K562 (cell line): ENCODE measurements at regions not wholly inside any gene's neighbourhood (a gene's known extent, or its start where the extent isn't known, plus 50 kb on each side); places are given as distances from the start of the nearest gene placed in this dataset.

Source experiments
- CEBPB ChIP-seq: fragments of 450-650 bp; IDR thresholded peaks from 2 replicates; pipeline ENCODE4 v1.6.1; 2016; ENCODE audit warnings: missing genetic modification characterization, missing compliant biosample characterization
- CTCF ChIP-seq, 3 experiments: IDR thresholded peaks in 2 of 3; conservative IDR thresholded peaks in 1 of 3; 2 replicates each; pipeline ENCODE4 v1.5.1; 2011 to 2012; ENCODE audit warnings: low read length in 3 of 3, mild to moderate bottlenecking in 3 of 3, control low read depth in 2 of 3, improper control_type of control experiment in 1 of 3, inconsistent platforms in 1 of 3, low read depth in 1 of 3, mixed read lengths in 1 of 3, moderate library complexity in 1 of 3; ENCODE audit not compliant: insufficient read depth in 2 of 3
- FOXJ3 ChIP-seq: sonication (generic); formaldehyde crosslinking; IDR thresholded peaks from 2 replicates; pipeline ENCODE4 v1.4.0; 2020; ENCODE audit warnings: mild to moderate bottlenecking, missing genetic modification reagents
- HNRNPH1 ChIP-seq: fragments of 200-400 bp; formaldehyde crosslinking; optimal IDR thresholded peaks from 2 replicates; pipeline ENCODE3; 2017; ENCODE audit warnings: low read depth, mild to moderate bottlenecking, low read length, moderate library complexity
- MXI1 ChIP-seq: IDR thresholded peaks from 2 replicates; pipeline ENCODE4 v1.6.1; 2011; ENCODE audit warnings: low read depth, mild to moderate bottlenecking, improper control_type of control experiment, low read length
- SMARCA4 ChIP-seq: fragments of 450-650 bp; IDR thresholded peaks from 2 replicates; pipeline ENCODE4 v1.6.1; 2016
- TBL1XR1 ChIP-seq, 2 experiments: IDR thresholded peaks; 2 replicates each; pipeline ENCODE4 v1.6.1; 2012; ENCODE audit warnings: improper control_type of control experiment in 2 of 2, low read length in 2 of 2, mild to moderate bottlenecking in 1 of 2
- ZFPM2 ChIP-seq: fragments of 250-450 bp; sonication (Bioruptor Pico); IDR thresholded peaks from 2 replicates; pipeline ENCODE4 v1.5.1; 2022; ENCODE audit warnings: mild to moderate bottlenecking

GRCh38 chr18:22349317-22349898 lies 68.3 kb downstream of the CTAGE1 start:
- no peak for TF ChIP-seq ZFPM2
- TF ChIP-seq MXI1, result no peak
- TF ChIP-seq CTCF (IDR thresholded peaks at IDR 0.05 in 2 of 3, conservative IDR thresholded peaks at IDR 0.05 in 1 of 3; ENCODE audit: insufficient read depth in 2 of 3, low read depth in 1 of 3, low read length in 3 of 3), result no peak
- no peak for TF ChIP-seq CEBPB (tag)
- TF ChIP-seq FOXJ3, result no peak
- TF ChIP-seq HNRNPH1, result no peak
- no peak for TF ChIP-seq SMARCA4
- no peak for TF ChIP-seq TBL1XR1 (IDR thresholded peaks at IDR 0.05; ENCODE audit: low read length in 2 of 2)
